A549 (cell line): ENCODE measurements at regions not wholly inside any gene's neighbourhood (a gene's known extent, or its start where the extent isn't known, plus 50 kb on each side); places are given as distances from the start of the nearest gene placed in this dataset.

Experiments
- ATAC-seq, 2 experiments: fragments of 200-7000 bp in 1 of 2; fragments of >200 bp in 1 of 2; cut with Nextera tagmentation in 1 of 2; cut with Tn5 transposase in 1 of 2; 3 replicates each; pipeline versions ENCODE4 v1.8.0 to v1.9.1; 2018 to 2020; ENCODE audit warnings: mild to moderate bottlenecking in 1 of 2, moderate library complexity in 1 of 2
- CTCF ChIA-PET: fragments of 300-600 bp; sonication (Branson Sonifier 250); formaldehyde crosslinking; extraction: SDS; loops from one replicate; lab custom pipeline; 2021; ENCODE audit warnings: antibody characterized with exemption, inconsistent platforms; lab: Yijun Ruan, JAX
- POLR2A ChIA-PET: fragments of 350-600 bp; formaldehyde crosslinking; extraction: SDS; loops from one replicate; lab custom pipeline; 2021; ENCODE audit warnings: antibody characterized with exemption, inconsistent platforms; lab: Yijun Ruan, JAX
- DNase-seq, 2 experiments: peaks; one replicate each; pipeline versions ENCODE4 v3.0.0 to v3.0.0-alpha.2; 2011 to 2016; ENCODE audit warnings: low read depth in 1 of 2, low spot score in 1 of 2
- FAIRE-seq: peaks from 2 replicates; lab custom pipeline; 2011; peaks lifted over from hg19 to GRCh38; lab: Jason Lieb, UNC
- H3K27ac ChIP-seq, 2 experiments: fragments of >200 bp; sonication (Bioruptor Twin); formaldehyde crosslinking; 3 replicates each; pipeline ENCODE4 v1.5.1; 2016 to 2017
- H3K4me1 ChIP-seq: fragments of >200 bp; sonication (Bioruptor Twin); formaldehyde crosslinking; 3 replicates; pipeline ENCODE4 v1.6.1; 2016
- H3K4me2 ChIP-seq: fragments of >200 bp; sonication (Bioruptor Twin); formaldehyde crosslinking; 3 replicates; pipeline ENCODE4 v1.6.1; 2016
- H3K4me3 ChIP-seq: fragments of >200 bp; sonication (Bioruptor Twin); formaldehyde crosslinking; 3 replicates; pipeline ENCODE4 v1.5.1; 2016
- H3K9me3 ChIP-seq: fragments of >200 bp; sonication (Bioruptor Twin); formaldehyde crosslinking; 3 replicates; pipeline ENCODE4 v1.6.1; 2016
- CHD4 ChIP-seq: fragments of 200-600 bp; sonication (generic); IDR thresholded peaks from 2 replicates; pipeline ENCODE4 v1.6.1; 2016; ENCODE audit warnings: antibody characterized with exemption, mild to moderate bottlenecking, borderline replicate concordance
- EHMT2 ChIP-seq: fragments of 200-600 bp; sonication (generic); IDR thresholded peaks from 2 replicates; pipeline ENCODE4 v1.6.1; 2016; ENCODE audit warnings: antibody characterized with exemption, low read depth, mild to moderate bottlenecking, moderate library complexity
- FOXS1 ChIP-seq: fragments of 250-450 bp; sonication (Bioruptor Pico); IDR thresholded peaks from 2 replicates; pipeline ENCODE4 v1.5.0; 2020; ENCODE audit warnings: mild to moderate bottlenecking, moderate library complexity
- JUNB ChIP-seq: fragments of >200 bp; sonication (Bioruptor Twin); formaldehyde crosslinking; IDR thresholded peaks from 2 replicates; pipeline ENCODE4 v1.6.1; 2016
- KDM1A ChIP-seq: fragments of 200-600 bp; sonication (generic); IDR thresholded peaks from 2 replicates; pipeline ENCODE4 v1.6.1; 2016; ENCODE audit warnings: low read depth, mild to moderate bottlenecking
- MAZ ChIP-seq: fragments of 150-350 bp; IDR thresholded peaks from 2 replicates; pipeline ENCODE4 v1.6.1; 2014; ENCODE audit warnings: antibody characterized with exemption, low read depth, low read length, borderline replicate concordance
- NFE2L2 ChIP-seq: fragments of 150-350 bp; conservative IDR thresholded peaks from 2 replicates; pipeline ENCODE4 v1.6.1; 2014; ENCODE audit warnings: low read length
- NPAS2 ChIP-seq: fragments of 250-450 bp; sonication (Bioruptor Pico); IDR thresholded peaks from 2 replicates; pipeline ENCODE4 v1.8.0; 2022; ENCODE audit warnings: mild to moderate bottlenecking, moderate library complexity, borderline replicate concordance
- NR3C1 ChIP-seq: fragments of >200 bp; sonication (Bioruptor Twin); formaldehyde crosslinking; IDR thresholded peaks from 3 replicates; pipeline ENCODE4 v1.6.1; 2017
- PBX3 ChIP-seq: IDR thresholded peaks from 2 replicates; pipeline ENCODE4 v1.6.1; 2012
- POLR2AphosphoS2 ChIP-seq: conservative IDR thresholded peaks from 2 replicates; pipeline ENCODE4 v1.6.1; 2012; ENCODE audit warnings: low read length, improper control_type of control experiment, inconsistent platforms
- RNF2 ChIP-seq: fragments of 200-600 bp; sonication (generic); IDR thresholded peaks from 2 replicates; pipeline ENCODE4 v1.6.1; 2016; ENCODE audit warnings: low read depth, mild to moderate bottlenecking, antibody characterized with exemption, moderate library complexity, borderline replicate concordance
- SREBF2 ChIP-seq: fragments of 450-650 bp; IDR thresholded peaks from 2 replicates; pipeline ENCODE4 v1.6.1; 2014; ENCODE audit warnings: mild to moderate bottlenecking, moderate library complexity
- TFCP2L1 ChIP-seq: fragments of 250-450 bp; sonication (Bioruptor Pico); IDR thresholded peaks from 2 replicates; pipeline ENCODE4 v1.5.0; 2021; ENCODE audit warnings: mild to moderate bottlenecking
- WGBS: methylation state at CpG from one replicate; pipeline ENCODE4 v1.1.6; 2017; ENCODE audit errors: missing lambda C conversion rate; 5-methylcytosine and 5-hydroxymethylcytosine counted together
- TF ChIP-seq, protein P1 (sequence below): fragments of >200 bp; sonication (Bioruptor Twin); formaldehyde crosslinking; IDR thresholded peaks from 2 replicates; pipeline ENCODE4 v1.6.1; 2016
- TF ChIP-seq, protein P2 (sequence below): fragments of 450-650 bp; IDR thresholded peaks from 2 replicates; pipeline ENCODE4 v1.6.1; 2014; ENCODE audit warnings: antibody characterized with exemption
- TF ChIP-seq, protein P3 (sequence below): fragments of 200-600 bp; sonication (generic); IDR thresholded peaks from 2 replicates; pipeline ENCODE4 v1.6.1; 2016; ENCODE audit warnings: antibody characterized with exemption, mild to moderate bottlenecking, moderate library complexity

GRCh38 chr4:18388039-18388438 is 366.5 kb upstream of the LCORL start:
- TF ChIP-seq MAZ, result no peak
- no peak for TF ChIP-seq FOXS1 (CRISPR knock-in tag)
- no peak for TF ChIP-seq NFE2L2
- TF ChIP-seq POLR2AphosphoS2, result no peak
- TF ChIP-seq SREBF2, result no peak
- no peak for TF ChIP-seq NR3C1
- no peak for TF ChIP-seq RNF2
- TF ChIP-seq, protein P1, sequence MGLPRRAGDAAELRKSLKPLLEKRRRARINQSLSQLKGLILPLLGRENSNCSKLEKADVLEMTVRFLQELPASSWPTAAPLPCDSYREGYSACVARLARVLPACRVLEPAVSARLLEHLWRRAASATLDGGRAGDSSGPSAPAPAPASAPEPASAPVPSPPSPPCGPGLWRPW, result no peak
- H3K4me3 ChIP-seq, result no peak overlapping the region
- WGBS, result 0% methylated on average over 3 of the region's 3 CpGs
- H3K27ac ChIP-seq, result no peak overlapping the region
- CTCF ChIA-PET, result no interaction called here
- H3K4me1 ChIP-seq, result no peaks in the 10 kb centered on the region
- FAIRE-seq (no peak), ATAC-seq (no peak), DNase-seq (no peak)
- POLR2A ChIA-PET, result interaction anchor here (0.5 kb wide), 1 partner anchor 775 kb away, joined by 4 read pairs; no protein-coding TSS in a partner anchor
- H3K9me3 ChIP-seq, result no peaks in the 10 kb centered on the region
- no peak overlapping the region for H3K4me2 ChIP-seq

- 5% methylated on average over 1 of the region's 1 CpG for WGBS
- ATAC-seq, result no peak
- TF ChIP-seq CHD4, result no peak
- no peak for TF ChIP-seq EHMT2
- no peak for TF ChIP-seq KDM1A
- no peak for TF ChIP-seq JUNB
- TF ChIP-seq, protein P1, result no peak
- TF ChIP-seq NPAS2 (CRISPR knock-in tag), result no peak
- no peaks in the 10 kb centered on the region for H3K9me3 ChIP-seq
- no peak overlapping the region for H3K4me3 ChIP-seq
- no peak for FAIRE-seq
- POLR2A ChIA-PET, result no interaction called here
- CTCF ChIA-PET, result no interaction called here
- H3K27ac ChIP-seq, result no peak overlapping the region
- DNase-seq, result no peak
- H3K4me2 ChIP-seq, result no peak overlapping the region
- no peaks in the 10 kb centered on the region for H3K4me1 ChIP-seq
These were observed 359.6 kb upstream of the LCORL start for GRCh38 chr4:18381186-18381585.

DNA sequence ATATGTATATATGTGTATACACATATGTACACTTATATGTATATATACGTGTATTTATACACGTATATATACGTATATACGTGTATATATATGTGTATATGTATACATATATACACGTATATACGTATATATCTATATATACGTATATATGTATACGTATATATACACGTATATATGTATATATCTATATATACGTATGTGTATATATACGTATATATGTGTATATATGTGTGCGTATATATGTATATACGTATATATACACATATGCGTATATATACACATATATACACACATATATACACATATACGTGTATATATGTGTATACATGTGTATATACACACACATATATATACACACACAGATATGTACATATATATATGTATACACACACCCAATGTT is 348.0 kb upstream of the LCORL start:
- Histone ChIP-seq H3K4me2 (no peak overlapping the region), H3K9me3 (no peaks in the 10 kb centered on the region), H3K4me3 (no peak overlapping the region), H3K4me1 (no peaks in the 10 kb centered on the region), H3K27ac (no peak overlapping the region)
- no peak for ATAC-seq
- CTCF ChIA-PET, result no interaction called here
- DNase-seq, result no peak
- TF ChIP-seq, protein P2, sequence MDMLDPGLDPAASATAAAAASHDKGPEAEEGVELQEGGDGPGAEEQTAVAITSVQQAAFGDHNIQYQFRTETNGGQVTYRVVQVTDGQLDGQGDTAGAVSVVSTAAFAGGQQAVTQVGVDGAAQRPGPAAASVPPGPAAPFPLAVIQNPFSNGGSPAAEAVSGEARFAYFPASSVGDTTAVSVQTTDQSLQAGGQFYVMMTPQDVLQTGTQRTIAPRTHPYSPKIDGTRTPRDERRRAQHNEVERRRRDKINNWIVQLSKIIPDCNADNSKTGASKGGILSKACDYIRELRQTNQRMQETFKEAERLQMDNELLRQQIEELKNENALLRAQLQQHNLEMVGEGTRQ, result no peak
- no peak for TF ChIP-seq TFCP2L1
- TF ChIP-seq SREBF2, result no peak
- TF ChIP-seq PBX3, result no peak
- TF ChIP-seq, protein P3, sequence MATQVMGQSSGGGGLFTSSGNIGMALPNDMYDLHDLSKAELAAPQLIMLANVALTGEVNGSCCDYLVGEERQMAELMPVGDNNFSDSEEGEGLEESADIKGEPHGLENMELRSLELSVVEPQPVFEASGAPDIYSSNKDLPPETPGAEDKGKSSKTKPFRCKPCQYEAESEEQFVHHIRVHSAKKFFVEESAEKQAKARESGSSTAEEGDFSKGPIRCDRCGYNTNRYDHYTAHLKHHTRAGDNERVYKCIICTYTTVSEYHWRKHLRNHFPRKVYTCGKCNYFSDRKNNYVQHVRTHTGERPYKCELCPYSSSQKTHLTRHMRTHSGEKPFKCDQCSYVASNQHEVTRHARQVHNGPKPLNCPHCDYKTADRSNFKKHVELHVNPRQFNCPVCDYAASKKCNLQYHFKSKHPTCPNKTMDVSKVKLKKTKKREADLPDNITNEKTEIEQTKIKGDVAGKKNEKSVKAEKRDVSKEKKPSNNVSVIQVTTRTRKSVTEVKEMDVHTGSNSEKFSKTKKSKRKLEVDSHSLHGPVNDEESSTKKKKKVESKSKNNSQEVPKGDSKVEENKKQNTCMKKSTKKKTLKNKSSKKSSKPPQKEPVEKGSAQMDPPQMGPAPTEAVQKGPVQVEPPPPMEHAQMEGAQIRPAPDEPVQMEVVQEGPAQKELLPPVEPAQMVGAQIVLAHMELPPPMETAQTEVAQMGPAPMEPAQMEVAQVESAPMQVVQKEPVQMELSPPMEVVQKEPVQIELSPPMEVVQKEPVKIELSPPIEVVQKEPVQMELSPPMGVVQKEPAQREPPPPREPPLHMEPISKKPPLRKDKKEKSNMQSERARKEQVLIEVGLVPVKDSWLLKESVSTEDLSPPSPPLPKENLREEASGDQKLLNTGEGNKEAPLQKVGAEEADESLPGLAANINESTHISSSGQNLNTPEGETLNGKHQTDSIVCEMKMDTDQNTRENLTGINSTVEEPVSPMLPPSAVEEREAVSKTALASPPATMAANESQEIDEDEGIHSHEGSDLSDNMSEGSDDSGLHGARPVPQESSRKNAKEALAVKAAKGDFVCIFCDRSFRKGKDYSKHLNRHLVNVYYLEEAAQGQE, result no peak
- TF ChIP-seq CHD4, result no peak
- 67% methylated on average over 15 of the region's 15 CpGs for WGBS
- POLR2A ChIA-PET, result no interaction called here
- no peak for FAIRE-seq
